Upper lobe of right lung (tissue), 1 donor: ENCODE measurements at regions not wholly inside any gene's neighbourhood (a gene's known extent, or its start where the extent isn't known, plus 50 kb on each side); places are given as distances from the start of the nearest gene placed in this dataset.

ENCODE experiments used
- ATAC-seq: fragments of 200-7000 bp; cut with Tn5 transposase; one replicate; pipeline ENCODE4 v1.9.1; 2020; ENCODE audit warnings: mild to moderate bottlenecking, moderate library complexity
- DNase-seq: peaks from one replicate; pipeline ENCODE4 v3.0.0-alpha.2; 2020
- H3K27ac ChIP-seq: fragments of 200-600 bp; one replicate; pipeline ENCODE4 v1.8.0; 2022
- H3K27me3 ChIP-seq: fragments of 200-600 bp; one replicate; pipeline ENCODE4 v1.8.0; 2022; ENCODE audit warnings: mild to moderate bottlenecking
- H3K36me3 ChIP-seq: fragments of 200-600 bp; one replicate; pipeline ENCODE4 v1.8.0; 2022
- H3K4me1 ChIP-seq: fragments of 200-600 bp; one replicate; pipeline ENCODE4 v1.8.0; 2022
- H3K4me3 ChIP-seq: fragments of 200-600 bp; one replicate; pipeline ENCODE4 v1.8.0; 2022; ENCODE audit warnings: mild to moderate bottlenecking
- H3K9me3 ChIP-seq: fragments of 200-600 bp; one replicate; pipeline ENCODE4 v1.8.0; 2022
- CTCF ChIP-seq: fragments of 200-600 bp; IDR thresholded peaks from one replicate; pipeline ENCODE4 v1.8.0; 2022; ENCODE audit warnings: antibody characterized with exemption
- intact Hi-C: fragments of 100-400 bp; cut with DNase I; formaldehyde crosslinking; loops from one replicate; pipeline ENCODE4 v1.11.0; 2022
- donor health status: DM: no; HTN: yes; CAD: no; lungs with severe emphysema.

DNA sequence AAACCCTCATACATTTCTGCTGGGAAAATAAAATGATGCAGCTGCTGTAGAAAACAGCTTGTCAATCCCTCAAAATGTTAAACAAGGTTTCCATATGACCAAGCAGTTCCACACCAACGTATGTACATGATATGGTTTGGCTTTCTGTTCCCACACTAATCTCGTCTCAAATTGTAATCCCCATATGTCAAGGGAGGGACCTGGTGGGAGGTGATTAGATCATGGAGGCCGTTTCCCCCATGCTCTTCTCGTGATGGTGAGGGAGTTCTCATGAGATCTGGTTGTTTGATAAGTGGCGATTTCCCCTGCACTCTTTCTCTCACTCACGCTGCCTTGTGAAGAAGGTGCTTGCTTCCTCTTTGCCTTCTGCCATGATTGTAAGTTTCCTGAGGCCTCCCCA, 100.6 kb upstream of the SLC24A5 start:
- TF ChIP-seq CTCF = no peak
- intact Hi-C loops = no loop called here
- no peak for DNase-seq

DNA sequence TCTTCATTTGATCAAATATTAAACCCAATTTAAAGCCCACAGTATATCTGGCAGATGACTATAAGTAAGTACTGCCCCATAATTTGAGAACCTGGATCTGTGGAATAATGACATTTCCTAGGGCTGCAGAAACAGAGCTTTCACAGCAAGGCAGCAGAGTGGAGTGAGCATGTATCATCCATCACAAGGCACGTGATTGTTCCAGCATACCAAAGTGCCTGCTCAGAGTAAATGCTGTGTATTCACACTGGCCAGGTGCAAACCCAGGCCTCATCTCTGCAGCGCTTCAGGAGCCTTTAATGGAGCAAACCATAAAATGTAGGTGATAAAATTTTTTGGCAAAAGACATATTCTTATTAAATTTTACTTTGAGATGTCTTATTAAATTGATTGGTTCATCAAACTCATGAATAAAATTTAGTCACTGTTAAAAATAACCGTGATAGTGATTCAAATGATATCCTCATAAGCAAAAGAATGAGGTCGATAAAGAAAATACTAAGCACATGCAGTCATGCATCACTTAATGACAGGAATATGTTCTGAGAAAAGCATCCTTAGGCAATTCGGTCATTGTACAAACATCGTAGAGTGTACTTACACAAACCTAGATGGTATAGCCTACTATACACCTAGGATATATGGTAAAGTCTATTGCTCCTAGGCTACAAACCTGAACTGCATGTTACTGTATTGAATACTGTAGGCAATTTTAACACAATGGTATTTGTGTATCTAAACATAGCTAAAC, 99.3 kb upstream of the SLC24A5 start:
- Histone ChIP-seq H3K36me3 (no peaks in the 10 kb centered on the region), H3K9me3 (no peaks in the 10 kb centered on the region), H3K27ac (no peak overlapping the region), H3K4me1 (no peaks in the 10 kb centered on the region), H3K4me3 (no peak overlapping the region), H3K27me3 (no peaks in the 10 kb centered on the region)
- intact Hi-C loops = no loop called here
- TF ChIP-seq CTCF = no peak
- DNase-seq (no peak), ATAC-seq (no peak)

More for the DNA sequence above, 100.6 kb upstream of the SLC24A5 start:
- H3K27me3 ChIP-seq = no peaks in the 10 kb centered on the region
- no peaks in the 10 kb centered on the region for H3K4me1 ChIP-seq
- H3K27ac ChIP-seq = no peak overlapping the region
- no peak overlapping the region for H3K4me3 ChIP-seq
- ATAC-seq = no peak
- H3K9me3 ChIP-seq = no peaks in the 10 kb centered on the region
- H3K36me3 ChIP-seq = no peaks in the 10 kb centered on the region

DNA sequence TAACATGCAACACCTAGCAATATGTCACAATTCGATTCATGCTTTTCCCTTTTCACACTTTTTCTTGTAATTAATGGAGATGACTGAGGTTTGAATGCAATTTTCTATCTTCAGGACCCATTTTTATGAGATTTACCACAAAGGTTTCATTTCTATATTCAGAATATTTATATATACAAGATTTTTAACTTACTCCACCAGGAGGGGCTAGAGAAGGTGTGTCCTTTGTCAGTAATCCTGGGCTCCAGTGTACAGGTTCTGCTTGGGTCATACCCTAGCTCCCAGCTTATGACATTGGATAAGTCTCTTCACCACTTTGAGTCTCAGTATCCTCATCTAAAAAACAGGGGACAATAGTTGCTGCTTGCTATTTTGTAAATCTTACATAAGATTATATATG, 95.7 kb upstream of the SLC24A5 start:
- intact Hi-C loops = no loop called here
- DNase-seq = no peak
- H3K27me3 ChIP-seq = no peaks in the 10 kb centered on the region
- no peak overlapping the region for H3K4me3 ChIP-seq
- H3K4me1 ChIP-seq = no peaks in the 10 kb centered on the region
- TF ChIP-seq CTCF = no peak
- H3K36me3 ChIP-seq = no peaks in the 10 kb centered on the region
- no peak overlapping the region for H3K27ac ChIP-seq
- ATAC-seq = no peak
- no peaks in the 10 kb centered on the region for H3K9me3 ChIP-seq

- H3K27ac ChIP-seq = no peak overlapping the region
- TF ChIP-seq CTCF = no peak
- no peaks in the 10 kb centered on the region for H3K4me1 ChIP-seq
- H3K36me3 ChIP-seq = no peaks in the 10 kb centered on the region
- no peaks in the 10 kb centered on the region for H3K9me3 ChIP-seq
- intact Hi-C loops = no loop called here
- ATAC-seq (no peak), DNase-seq (no peak)
- no peak overlapping the region for H3K4me3 ChIP-seq
- no peaks in the 10 kb centered on the region for H3K27me3 ChIP-seq
Measured at GRCh38 chr15:48028712-48029111, 92.1 kb upstream of the SLC24A5 start.

- Histone ChIP-seq H3K27me3 (no peaks in the 10 kb centered on the region), H3K4me3 (no peak overlapping the region), H3K4me1 (no peaks in the 10 kb centered on the region), H3K36me3 (no peaks in the 10 kb centered on the region), H3K27ac (no peak overlapping the region), H3K9me3 (no peaks in the 10 kb centered on the region)
- ATAC-seq (no peak), DNase-seq (no peak)
- TF ChIP-seq CTCF = no peak
- intact Hi-C loops = no loop called here
Measured at GRCh38 chr15:48029642-48030041, 91.1 kb upstream of the SLC24A5 start.

DNA sequence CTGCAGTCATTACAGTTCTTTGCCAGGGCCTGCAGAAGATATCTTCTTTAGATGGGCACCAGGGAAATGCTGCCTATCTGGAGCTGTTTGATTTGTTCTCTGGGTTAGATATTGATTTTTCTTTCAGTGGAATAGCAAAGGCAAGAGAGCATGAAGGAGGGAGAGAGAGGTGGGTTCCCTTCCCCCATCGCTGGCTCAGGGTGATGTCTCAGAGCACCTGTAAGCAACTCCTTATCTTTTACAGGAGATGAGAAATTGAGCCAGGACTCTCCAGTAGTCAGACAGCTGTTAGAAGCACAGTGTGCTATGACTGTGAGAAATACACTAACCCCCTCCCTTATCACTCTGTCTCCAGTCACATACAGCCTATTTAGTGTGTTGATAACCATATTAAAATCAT, 89.3 kb upstream of the SLC24A5 start:
- TF ChIP-seq CTCF = no peak
- H3K27ac ChIP-seq = no peak overlapping the region
- no peaks in the 10 kb centered on the region for H3K27me3 ChIP-seq
- no peaks in the 10 kb centered on the region for H3K36me3 ChIP-seq
- ATAC-seq (no peak), DNase-seq (no peak)
- H3K4me1 ChIP-seq = no peaks in the 10 kb centered on the region
- intact Hi-C loops = no loop called here
- no peaks in the 10 kb centered on the region for H3K9me3 ChIP-seq
- no peak overlapping the region for H3K4me3 ChIP-seq
